GM21529 (cell line): ENCODE measurements at regions not wholly inside any gene's neighbourhood (a gene's known extent, or its start where the extent isn't known, plus 50 kb on each side); places are given as distances from the start of the nearest gene placed in this dataset.

Experiments used
- ATAC-seq: cut with Tn5 transposase; IDR thresholded peaks from one replicate; pipeline ENCODE4 v1.9.1; 2021; ENCODE audit not compliant: unreplicated experiment

DNA sequence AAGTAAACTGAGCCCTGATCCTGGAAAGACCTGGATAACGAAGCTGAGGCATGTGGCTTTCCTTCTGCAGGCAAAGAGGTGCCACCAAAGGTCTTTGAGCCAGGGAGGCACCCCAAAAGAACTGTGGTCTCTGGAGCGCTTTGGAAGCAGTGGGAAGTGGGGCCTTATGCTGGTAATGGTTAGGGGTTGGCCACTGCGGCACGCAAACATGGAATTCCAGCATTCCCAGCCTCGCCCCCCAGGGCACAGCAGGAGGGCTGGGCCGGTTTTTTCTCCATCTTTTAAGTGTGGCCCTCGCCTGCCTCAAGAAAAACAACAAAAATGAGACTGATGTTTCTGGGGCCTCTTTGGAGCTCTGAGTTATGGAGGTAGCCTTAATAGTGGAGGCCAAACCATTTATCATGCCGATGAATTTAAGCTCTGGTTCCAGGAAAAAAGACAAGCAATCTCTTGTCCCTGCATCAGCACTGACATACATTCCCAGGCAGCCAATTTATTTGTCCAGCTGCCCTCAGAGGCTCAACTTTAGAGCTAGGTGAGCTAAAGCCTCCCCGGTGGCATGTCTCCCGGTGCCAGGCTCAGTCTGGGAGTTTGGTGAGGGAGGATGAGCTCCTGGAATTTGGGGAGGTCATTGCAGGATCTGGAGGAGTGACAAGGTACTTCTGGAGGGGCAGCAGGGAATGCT, 109.0 kb downstream of the TLE3 start:
- ATAC-seq, result no peak

GRCh38 chr15:69990566-69991421, 106.9 kb downstream of the TLE3 start:
- no peak for ATAC-seq

DNA sequence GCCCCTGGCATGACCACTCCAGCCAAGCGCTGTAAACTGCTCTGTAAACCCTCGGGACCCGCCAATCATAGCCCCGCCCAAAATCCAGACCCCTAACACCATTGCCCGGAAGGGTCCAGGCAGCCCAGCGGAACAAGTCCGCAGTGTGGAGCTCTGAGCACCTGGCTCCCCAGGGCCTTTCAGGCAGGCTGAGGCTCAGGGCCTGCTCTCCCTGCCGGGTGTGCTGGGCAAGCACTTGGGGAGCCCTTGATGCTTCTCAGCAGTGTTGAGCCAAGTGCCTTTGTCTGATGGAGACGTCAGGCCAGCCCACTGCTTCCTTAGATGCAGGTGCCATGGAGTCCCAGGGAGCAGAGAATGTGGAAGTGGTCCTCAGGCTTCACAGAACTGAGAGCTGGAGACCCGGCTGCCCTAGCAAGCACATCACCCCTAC, 106.2 kb downstream of the TLE3 start:
- no peak for ATAC-seq

DNA sequence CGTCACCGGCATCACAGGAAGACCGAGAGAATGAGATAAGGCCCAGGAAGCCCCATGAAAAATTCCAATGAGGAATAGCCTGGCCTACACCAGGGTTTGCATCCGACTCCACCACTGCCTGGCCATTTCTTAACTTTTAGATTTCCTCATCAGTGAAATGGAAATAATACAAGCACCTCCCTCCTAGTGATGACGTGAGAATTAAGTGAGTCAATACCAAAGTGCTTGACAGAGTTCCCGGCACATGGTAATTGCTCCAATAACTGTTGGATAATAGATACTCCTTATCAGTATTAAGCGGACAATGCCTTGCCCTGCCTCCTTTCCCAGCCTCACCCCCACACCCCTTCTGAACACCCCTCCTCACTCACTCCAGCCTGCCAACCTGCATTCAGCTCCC, 105.4 kb downstream of the TLE3 start:
- ATAC-seq, result no peak

GRCh38 chr15:69994429-69995205, 103.1 kb downstream of the TLE3 start:
- ATAC-seq, result peak; percentile 52

GRCh38 chr15:69996321-69997160, 101.2 kb downstream of the TLE3 start:
- ATAC-seq, result no peak

DNA sequence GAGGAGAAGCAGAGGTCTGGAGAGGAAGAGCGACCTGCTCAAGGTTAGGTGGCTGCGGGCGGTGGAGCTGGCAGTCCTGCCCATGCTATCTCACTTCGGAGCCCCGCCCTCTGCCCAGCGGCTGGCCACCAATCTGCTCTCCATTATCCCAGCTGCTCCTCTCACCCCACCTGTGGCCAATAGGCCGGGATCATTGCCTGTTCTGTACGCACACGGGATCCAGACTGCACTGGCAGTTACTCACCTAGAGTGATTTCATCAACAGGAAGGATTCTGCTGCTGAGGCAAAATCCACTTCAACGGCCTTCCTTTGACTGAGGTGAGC, 100.6 kb downstream of the TLE3 start:
- no peak for ATAC-seq
